HG03045 (cell line): ENCODE measurements at regions not wholly inside any gene's neighbourhood (a gene's known extent, or its start where the extent isn't known, plus 50 kb on each side); places are given as distances from the start of the nearest gene placed in this dataset.

Experiments
- ATAC-seq: cut with Tn5 transposase; IDR thresholded peaks from one replicate; pipeline ENCODE4 v1.9.1; 2021; ENCODE audit warnings: mild to moderate bottlenecking, moderate library complexity; ENCODE audit not compliant: unreplicated experiment

- no peak for ATAC-seq
Measured at GRCh38 chr22:22743128-22743760, 98.8 kb downstream of the GGTLC2 start.

- no peak for ATAC-seq
Measured at GRCh38 chr22:22744412-22745224, 100.2 kb downstream of the GGTLC2 start.

GRCh38 chr22:22745225-22746060 lies 101.0 kb downstream of the GGTLC2 start:
- no peak for ATAC-seq

GRCh38 chr22:22746061-22746962 lies 101.9 kb downstream of the GGTLC2 start:
- no peak for ATAC-seq

- ATAC-seq: no peak
Measured at GRCh38 chr22:22746963-22747933, 102.8 kb downstream of the GGTLC2 start.

GRCh38 chr22:22748297-22748743 lies 103.9 kb downstream of the GGTLC2 start:
- no peak for ATAC-seq

GRCh38 chr22:22748756-22749155 lies 104.3 kb downstream of the GGTLC2 start:
- no peak for ATAC-seq

GRCh38 chr22:22749167-22749758 lies 104.8 kb downstream of the GGTLC2 start:
- ATAC-seq: no peak

- ATAC-seq: no peak
Measured at GRCh38 chr22:22750335-22751042, 106.1 kb downstream of the GGTLC2 start.

GRCh38 chr22:22751043-22751603 lies 106.7 kb downstream of the GGTLC2 start:
- ATAC-seq: no peak

GRCh38 chr22:22752199-22752555 lies 107.8 kb downstream of the GGTLC2 start:
- no peak for ATAC-seq

- no peak for ATAC-seq
Measured at GRCh38 chr22:22752556-22753477, 108.4 kb downstream of the GGTLC2 start.

- no peak for ATAC-seq
Measured at GRCh38 chr22:22753526-22754267, 109.3 kb downstream of the GGTLC2 start.

- ATAC-seq: no peak
Measured at GRCh38 chr22:22754268-22754657, 109.8 kb downstream of the GGTLC2 start.

- no peak for ATAC-seq
Measured at GRCh38 chr22:22754961-22755777, 110.8 kb downstream of the GGTLC2 start.

GRCh38 chr22:22755778-22756100 lies 111.3 kb downstream of the GGTLC2 start:
- ATAC-seq: no peak
